Stimulated activated CD8-positive, alpha-beta memory T cell treated with anti-CD3 and anti-CD28 coated beads, Interleukin-7, amount 100 ng/mL, for 4 hours (primary cell): ENCODE measurements at regions not wholly inside any gene's neighbourhood (a gene's known extent, or its start where the extent isn't known, plus 50 kb on each side); places are given as distances from the start of the nearest gene placed in this dataset.
"Not testable (repeated sequence)": the region's sequence is repeated elsewhere in the genome, so short reads cannot be mapped to it uniquely, and the experiment has no call there.

Experiments
- DNase-seq, 2 donors: peaks; one replicate each; pipeline ENCODE4 v3.0.0-alpha.2; 2020; ENCODE audit warnings: low read depth in 2 of 2

DNA sequence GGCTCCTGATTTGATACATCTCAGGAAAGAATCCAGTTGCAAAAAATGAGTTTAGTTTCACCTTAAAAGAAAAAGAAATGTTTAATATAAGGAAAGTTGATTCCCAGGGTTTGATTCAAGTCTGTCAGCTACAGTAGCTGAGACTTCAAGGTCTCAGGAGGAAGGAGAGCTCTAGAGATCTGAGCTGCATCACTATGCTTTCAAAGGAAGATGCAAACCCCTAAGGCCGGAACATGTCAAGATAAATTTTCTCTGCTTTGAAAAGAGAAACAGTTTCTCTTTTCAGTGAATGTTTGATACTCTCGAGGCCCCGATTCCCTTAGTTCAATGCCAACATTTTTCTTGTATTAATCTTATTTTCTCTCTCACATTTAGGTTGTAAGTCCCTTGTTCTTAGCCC is 128.6 kb downstream of the RGPD3 start:
- no peak for DNase-seq

DNA sequence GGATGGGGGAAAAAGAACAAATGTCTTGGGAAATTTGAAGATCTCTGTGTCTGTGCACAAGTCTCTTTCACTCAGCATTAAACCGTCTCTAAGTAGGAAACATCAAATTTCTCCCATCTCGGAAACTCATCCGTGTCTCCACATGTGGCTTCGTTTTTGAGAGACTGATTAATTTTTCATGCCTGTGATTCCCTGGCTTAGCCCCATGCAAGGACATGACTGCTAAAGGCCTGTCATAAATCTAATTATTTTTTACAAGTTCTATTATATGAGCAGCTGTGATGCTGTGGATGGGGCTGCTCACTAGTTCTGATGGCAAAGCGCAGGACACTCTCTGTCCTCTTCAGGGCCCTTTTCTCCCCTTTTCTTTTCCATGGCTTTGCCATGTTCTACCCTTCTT is 129.1 kb downstream of the RGPD3 start:
- no peak for DNase-seq

DNA sequence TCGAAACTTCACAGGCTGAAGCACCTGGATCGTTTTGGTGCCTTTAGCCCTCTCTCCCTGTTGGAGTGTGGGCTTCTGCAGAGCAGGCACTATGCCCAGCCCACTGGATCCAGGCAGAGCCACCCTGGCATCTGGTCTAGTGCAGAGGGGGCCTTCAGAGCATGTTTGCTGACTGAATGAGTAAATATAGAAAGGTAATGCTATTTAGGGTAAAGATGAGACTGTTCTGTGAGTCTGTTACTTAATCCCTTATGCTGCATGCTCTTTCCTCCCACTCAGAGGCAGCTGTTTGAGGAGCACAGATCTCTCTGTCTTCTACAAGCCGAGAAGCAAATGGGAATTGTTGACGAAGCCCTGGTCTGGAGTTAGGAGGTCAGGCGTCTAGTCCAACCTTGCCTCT is 130.2 kb downstream of the RGPD3 start:
- no peak for DNase-seq

DNA sequence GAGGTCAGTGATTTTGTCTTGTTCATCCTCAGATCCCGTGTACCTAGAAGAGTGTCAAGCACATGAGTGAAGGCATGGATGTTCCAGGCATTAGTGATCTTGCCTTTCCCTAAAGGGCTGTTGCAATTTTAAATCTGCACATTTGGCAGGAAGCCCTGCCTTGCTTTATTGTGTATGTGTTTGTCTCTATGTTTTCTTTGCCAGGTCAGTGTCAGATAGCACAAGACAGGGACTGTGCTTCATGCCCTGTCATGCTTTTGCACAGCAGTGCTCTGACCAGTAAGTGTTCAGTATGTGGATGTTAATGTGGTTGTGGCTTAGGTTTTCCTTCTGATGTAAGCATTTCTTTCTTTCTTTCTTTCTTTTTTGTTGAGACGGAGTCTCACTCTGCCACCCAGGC is 131.5 kb downstream of the RGPD3 start:
- DNase-seq: no peak

DNA sequence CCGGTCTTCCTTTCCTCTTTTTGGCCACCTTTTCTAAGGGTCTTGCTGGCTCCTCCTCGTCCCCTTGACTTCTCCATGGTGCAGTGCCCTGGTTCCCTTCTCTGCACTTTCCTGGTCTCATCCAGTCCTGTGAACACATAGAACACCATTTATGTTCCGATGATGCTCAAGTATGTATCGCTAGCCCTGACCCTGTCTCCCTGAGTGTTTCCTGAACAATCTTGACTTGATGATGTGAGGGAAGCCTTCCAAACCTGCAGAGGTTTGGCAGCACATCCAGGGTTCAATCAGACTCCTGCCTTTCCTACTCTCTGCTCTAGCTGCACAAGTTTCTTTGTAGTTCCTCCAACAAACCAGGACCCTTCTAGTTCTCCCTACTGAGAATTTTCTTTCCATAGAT is 132.1 kb downstream of the RGPD3 start:
- DNase-seq: no peak

DNA sequence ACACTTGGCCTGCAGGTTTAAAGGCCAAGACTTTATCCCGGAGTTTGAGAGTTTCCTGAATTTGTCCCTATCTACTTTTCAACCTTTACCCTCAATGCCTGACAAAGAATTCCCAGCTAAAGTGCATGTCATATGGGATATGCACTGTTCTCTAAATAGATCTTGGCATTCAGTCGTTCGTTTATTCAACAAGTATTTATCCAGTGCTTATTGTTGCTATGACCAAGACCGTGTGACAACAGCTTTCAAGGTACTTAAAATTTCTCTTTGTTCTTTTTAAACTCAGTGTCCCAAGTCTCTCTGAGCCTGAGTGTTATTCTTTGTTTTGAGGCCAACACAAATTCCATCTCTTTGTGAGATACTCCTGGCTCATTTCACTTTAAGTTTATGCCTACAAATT is 133.4 kb downstream of the RGPD3 start:
- DNase-seq: no peak

DNA sequence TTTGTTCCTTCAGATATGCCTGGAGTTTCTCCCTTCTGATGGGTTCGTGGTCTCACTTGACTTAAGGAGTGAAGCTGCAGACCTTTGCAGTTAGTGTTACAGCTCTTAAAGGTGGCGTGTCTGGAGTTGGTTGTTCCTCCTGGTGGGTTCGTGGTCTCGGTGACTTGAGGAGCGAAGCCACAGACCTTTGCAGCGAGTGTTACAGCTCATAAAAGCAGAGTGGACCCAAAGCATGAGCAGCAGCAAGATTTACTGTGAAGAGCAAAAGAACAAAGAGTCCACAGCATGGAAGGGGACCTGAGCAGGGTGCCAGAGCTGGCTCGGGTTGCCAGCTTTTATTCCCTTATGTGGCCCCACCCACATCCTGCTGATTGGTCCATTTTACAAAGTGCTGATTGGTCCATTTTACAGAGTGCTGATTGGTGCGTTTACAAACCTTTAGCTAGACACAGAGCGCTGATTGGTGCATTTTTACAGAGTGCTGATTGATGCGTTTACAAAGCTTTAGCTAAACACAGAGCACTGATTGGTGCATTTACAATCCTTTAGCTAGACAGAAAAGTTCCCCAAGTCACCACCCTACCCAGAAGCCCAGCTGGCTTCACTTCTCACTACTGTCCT is 134.8 kb downstream of the RGPD3 start:
- not testable (repeated sequence) for DNase-seq

DNA sequence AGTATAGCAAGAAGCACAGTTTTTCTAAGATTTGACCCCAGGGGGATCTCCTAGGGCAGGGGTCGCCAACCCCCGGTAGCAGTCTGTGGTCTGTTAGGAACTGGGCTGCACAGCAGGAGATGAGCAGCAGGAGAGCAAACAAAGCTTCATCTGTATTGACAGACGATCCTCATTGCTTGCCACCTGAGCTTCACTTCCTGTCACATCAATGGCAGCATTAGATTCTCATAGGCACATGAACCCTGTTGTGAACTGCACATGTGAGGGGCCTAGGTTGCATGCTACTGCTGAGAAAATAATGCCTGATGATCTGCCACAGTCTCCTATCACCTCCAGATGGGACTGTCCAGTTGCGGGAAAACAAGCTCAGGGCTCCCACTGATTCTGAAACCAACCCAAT is 136.2 kb downstream of the RGPD3 start:
- no peak for DNase-seq

DNA sequence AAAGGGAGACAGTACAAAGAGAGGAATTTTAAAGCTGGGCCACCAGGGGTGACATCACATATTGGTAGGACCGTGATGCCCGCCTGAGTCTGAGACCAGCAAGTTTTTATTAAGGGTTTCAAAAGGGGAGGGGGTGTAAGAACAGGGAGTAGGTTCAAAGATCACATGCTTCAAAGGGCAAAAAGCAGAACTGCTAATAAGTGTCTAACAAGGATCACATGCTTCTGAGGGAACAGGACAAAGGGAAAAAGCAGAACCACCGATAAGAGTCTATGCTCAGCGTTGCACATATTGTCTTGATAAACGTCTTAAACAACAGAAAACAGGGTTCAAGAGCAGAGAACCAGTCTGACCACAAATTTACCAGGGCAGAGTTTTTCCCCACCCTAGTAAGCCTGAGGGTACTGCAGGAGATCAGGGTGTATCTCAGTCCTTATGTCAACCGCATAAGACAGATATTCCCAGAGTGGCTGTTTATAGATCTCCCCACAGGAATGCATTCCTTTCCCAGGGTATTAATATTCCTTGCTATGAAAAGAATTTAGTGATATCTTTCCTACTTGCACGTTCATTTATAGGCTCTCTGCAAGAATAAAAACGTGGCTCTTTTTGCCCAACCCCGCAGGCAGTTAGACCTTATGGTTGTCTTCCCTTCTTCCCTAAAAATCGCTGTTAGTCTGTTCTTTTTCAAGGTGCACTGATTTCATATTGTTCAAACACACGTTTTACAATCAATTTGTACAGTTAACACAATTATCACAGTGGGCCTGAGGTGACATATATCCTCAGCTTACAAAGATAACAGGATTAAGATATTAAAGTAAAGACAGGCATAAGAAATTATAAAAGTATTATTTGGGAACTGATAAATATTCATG is 136.5 kb upstream of the UXS1 start:
- DNase-seq: not testable (repeated sequence)

DNA sequence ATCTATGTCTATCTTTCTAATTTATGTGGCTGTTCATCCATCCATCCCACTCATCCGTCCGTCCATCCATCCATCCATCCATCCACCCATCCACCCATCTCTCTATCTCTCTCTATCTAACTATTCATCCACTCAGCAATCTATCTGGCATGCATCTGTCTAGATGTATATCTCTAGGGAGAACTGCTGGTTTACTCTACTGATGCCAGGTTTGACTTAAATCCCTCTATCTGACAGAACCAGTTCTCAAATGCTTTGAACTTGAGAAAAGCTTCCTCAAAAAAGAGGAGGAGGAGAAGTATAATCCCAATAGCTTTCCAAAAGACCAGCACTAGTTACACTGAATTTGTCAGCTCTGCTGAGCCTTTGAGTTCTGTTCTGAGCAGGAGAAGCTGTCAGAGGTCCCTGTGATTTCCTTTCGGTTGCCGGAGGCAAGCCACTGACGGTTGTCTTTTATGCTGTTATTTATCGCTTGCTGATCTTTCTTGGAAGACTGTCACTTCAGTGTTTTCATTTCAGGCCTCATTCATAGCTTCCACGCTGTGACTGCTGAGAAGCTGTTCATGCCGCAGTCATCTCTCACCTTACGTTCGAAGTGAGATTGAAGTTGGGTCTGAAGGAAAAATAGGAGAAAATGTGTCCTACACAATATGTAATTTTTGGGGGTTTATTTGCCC is 129.4 kb upstream of the UXS1 start:
- no peak for DNase-seq

DNA sequence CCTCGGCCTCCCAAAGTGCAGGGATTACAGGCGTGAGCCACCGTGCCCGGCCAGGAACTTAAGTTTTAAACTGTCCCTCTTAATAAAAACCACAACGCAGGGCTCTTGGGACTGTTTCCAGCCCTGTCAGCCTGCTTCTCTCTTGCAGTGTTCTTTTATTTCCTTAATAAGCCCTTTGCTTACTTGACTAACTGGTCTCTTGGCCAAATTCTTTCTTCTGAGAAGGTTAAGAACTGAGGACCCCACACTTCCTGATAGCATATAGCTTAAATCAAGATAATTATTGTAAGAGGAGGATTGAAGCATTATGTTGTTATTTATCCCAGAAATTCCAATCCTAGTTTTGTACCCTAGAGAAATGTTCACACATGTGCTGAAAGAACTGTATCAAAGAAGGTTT is 128.2 kb upstream of the UXS1 start:
- no peak for DNase-seq

DNA sequence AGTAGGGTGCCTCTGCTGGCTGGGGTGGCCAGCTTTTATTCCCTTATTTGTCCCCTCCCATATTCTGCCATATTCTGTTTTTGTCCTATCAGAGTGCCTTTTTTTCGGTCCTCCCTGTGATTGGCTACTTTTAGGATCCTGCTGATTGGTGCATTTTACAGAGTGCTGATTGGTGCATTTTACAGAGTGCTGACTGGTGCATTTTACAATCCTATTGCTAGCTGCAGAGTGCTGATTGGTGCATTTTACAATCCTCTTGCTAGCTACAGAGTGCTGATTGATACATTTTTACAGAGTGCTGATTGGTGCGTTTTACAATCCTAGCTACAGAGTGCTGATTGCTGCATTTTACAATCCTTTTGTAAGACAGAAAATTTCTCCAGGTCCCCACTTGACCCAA is 126.3 kb upstream of the UXS1 start:
- not testable (repeated sequence) for DNase-seq

DNA sequence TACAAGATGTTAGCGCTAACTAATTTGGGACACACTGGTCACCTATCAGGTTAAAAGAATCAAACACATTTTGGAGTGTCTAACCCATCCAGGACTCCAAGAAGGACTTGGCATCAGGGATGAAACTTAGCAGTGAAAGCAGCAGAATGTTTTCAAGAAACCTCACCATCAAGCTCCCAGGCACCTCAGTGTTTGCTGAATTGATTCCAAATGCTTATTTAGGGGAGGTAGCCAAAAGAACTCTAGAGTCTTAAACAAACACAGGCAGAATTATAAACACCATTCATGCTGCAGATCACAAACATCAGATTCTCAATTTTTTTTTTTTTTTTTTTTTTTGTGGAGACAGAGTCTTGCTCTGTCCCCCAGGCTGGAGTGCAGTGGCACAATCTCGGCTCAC is 122.8 kb upstream of the UXS1 start:
- no peak for DNase-seq

DNA sequence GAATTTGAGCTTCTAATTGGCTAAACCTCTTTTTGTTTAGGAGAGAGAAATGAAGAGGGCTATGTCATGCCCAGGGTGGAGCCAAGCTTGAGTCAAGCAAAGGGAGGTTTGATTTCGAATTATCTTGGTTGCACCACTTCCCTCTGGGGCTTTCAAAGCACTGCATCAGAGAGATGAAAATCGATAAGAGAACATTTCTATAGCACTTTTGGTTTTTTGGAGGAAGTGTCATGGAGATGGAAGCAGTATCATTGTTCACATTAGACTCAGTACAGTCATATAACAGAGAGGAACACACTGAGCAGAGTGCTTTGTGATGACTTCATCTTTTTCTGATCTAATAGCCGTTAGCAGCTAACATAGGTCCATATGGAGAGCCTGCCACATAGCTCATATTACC is 120.3 kb upstream of the UXS1 start:
- DNase-seq: no peak

DNA sequence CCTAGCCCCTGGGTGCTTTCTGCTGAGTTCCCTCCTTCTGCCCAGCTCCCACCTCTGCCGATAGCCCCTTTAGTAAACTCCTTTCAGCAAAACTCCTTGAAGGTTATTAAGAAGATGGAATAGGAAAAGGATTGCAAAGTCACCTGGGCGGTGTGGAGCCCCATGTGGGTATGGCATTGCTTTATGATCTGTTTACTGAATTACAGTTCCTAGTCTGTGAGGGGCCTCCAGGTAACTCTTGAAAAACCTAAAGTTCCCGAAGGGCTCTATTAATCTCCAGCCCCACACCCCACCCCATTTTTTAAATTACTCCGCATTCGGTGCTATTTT is 116.9 kb upstream of the UXS1 start:
- DNase-seq: no peak

DNA sequence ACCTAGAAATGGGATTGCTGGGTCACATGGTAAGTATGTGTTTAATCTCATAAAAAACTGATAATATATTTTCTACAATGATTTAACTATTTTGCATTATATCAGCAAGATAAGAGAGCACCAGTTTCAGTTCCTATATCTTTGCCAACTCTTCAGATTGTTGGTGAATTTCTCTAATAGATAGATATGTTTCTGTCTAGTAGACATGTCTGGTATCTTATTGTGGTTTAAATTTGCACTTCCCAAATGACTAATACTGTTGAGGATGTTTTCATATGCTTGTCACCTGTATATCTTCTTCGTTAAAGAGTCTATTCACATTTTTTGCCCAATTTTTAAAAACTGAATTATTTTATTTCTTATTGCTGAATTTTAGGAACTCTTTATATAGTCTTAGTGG is 113.8 kb upstream of the UXS1 start:
- DNase-seq: no peak

DNA sequence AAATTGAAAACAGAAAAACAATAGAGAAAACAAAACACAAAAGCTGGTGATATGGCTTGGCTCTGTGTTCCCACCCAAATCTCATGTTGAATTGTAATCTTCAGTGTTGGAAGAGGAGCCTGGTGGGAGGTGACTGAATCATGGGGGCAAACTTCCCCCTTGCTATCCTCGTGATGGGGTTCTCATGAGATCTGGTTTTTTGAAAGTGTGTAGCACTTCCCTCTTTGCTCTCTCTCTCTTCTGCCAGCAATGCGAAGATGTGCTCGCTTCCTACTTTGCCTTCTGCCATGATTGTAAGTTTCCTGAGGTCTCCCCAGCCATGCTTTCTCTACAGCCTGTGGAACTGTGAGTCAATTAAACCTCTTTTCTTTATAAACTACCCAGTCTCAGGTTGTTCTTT is 112.3 kb upstream of the UXS1 start:
- no peak for DNase-seq

DNA sequence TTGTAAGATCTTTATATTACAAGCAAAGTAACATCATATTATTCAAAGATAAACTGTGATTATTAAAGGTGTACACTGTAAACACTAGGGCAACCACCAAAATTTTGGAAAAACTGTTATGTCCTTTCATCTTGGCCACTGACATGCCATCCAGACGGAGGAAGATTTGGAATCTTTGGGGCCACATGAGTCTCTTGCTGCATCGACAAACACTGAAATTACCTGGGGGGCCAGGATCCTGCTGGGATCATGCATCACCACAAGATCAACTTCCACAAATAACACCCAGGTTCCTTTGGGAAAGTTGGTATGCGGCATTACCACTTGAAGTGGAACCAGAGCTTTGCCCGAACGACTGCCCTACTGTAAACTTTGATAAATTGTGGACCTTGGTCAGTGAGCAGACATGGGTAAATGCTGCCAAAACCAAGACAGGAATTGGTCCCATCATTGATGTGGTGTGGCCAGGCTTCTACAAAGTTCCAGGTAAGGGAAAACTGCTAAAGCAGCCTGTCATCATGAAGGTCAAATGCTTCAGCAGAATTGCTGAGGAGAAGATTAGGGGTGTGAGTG is 110.6 kb upstream of the UXS1 start:
- DNase-seq: no peak

DNA sequence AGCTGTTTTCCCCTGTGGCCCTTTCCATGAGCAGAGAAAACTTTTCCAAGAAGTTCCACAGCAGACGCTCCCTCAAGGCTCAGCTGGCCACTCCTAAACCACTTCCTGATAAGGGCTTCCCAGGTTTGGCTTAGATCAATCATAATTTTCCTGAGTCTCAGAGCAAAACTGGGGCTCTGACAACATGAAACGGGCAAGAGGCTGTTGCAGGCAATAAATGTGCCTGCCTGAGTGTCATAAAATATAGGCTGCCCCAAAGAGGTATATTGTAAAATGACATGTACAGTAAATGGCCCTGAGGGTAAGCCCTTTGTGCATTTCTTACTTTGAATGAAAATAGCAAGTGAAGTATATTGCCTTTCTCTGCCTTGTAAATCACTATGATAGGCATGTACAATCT is 105.6 kb upstream of the UXS1 start:
- no peak for DNase-seq

DNA sequence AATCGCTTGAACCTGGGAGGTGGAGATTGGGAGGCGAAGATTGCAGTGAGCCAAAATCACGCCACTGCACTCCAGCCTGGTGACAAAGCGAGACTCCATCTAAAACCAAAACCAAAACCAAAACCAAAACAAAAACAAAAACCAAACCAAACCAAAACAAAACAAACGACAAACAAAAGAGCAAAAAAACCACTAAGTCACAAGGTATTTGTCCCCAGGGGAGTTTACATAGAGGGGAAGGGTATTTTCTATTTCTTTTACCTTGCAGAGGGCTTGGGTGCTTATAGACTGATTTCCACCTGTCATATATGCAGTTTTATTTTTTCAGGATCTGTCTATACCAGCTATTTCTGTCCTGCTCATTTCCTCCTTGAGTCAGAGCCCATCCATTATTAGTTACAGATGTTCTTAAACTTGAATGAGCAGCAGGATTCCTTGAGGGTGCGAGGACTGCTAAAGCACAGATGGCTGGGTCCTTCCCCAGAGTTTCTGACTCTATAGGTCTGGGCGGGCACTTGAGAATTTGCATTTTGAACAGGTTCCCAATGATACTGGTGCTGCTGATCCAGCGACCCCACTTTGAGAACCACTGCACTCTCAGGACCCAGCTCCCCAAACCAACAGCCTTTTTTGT is 102.2 kb upstream of the UXS1 start:
- no peak for DNase-seq

DNA sequence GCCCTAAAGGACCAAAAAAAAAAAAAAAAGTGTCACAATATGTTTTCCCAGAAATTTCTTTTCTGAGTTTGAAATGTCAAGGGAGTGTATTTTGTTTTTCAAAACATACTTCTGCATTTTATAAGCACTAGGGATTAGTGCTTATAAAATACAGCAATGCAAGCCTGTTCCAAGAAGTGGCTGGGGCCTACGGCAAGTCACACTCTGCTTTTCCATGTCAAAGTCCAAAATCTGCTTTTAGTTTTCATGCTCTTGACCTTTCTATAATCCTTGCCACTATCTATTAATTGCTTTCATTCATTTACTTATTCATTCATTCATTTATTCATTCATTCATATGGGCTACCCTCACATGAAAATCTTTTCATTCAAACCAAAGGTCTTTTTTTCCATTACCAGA is 100.1 kb upstream of the UXS1 start:
- DNase-seq: no peak

DNA sequence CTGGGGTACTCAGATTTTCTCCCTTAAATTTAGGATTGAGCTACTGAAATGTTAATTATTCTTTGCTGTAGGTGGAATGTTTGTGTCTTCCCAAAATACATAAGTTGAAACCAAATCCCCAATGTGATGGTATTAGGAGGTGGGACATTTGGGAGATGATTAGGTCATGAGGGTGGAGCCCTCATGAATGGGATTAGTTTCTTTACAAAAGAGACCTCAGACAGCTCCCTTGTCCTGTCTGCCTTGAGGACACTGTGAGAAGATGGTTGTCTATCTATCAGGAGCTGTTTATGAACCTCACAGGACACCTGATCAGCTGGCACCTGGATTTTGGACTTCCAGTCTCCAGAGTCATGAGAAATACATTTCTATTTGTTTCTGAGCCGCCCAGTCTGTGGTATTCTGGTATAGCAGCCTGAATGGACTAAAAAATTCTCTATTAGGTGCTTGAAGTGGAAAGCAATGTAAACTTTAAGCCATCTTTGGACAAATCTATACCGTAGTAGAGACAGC is 99.2 kb upstream of the UXS1 start:
- no peak for DNase-seq
